AG20443 (cell line): ENCODE measurements at regions not wholly inside any gene's neighbourhood (a gene's known extent, or its start where the extent isn't known, plus 50 kb on each side); places are given as distances from the start of the nearest gene placed in this dataset.
"Not testable (repeated sequence)": the region's sequence is repeated elsewhere in the genome, so short reads cannot be mapped to it uniquely, and the experiment has no call there.

Experiments used
- DNase-seq: peaks from one replicate; pipeline ENCODE4 v3.0.0; 2012; ENCODE audit warnings: low spot score, mixed read lengths

DNA sequence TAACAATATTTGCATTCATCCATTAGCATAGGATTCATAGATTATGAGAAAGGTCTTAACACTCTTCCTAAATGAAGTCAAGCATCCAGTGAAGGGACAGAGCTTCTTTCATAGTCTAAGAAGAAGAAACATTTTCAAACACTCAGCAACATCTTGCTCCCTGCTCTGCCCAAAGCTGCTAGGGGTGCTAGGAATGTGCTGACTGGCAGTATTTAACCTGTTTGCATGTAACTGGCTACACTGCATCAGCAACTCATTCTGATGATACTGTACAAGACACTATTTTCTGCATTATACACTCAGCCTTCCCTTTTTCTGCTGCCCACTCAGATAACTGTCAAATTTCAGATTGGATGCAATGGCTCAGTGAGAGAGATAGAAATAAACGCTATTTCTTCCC lies 495.1 kb upstream of the ARID1B start:
- no peak for DNase-seq

- no peak for DNase-seq
Measured at GRCh38 chr6:156281266-156281665, 495.9 kb upstream of the ARID1B start.

- DNase-seq, result no peak
Measured at GRCh38 chr6:156280065-156280464, 497.1 kb upstream of the ARID1B start.

- no peak for DNase-seq
Measured at GRCh38 chr6:156279261-156279969, 497.8 kb upstream of the ARID1B start.

DNA sequence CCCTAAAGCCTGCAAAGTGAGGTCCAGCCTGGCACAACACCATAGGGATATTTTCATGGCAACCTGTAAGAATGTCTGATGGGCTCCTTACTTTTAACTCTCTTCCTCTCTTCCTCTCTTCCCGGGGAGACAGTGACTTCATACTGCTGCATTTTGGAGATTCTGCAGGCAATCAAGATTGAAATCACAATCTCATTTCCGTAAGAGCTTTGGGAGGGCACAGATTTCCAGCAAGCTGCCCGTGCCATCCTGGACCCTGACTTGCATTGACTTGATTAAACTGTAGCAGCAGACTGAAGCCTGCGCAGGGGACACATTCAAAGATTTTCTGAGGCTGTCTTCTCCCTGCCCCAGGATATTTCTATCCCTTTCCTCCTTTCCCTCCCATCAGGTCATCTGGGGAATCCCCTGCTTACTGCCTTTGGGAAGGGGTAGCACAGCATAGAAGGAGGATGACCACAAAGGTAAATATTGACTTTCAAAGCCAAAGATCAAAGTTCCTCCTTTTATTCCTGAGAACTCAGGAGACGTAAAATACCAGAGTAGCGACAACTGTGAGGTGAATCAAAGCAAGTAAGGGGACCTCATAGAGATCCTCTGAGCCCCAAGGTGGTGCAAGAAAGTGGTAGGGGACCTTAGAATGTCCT lies 504.0 kb upstream of the ARID1B start:
- no peak for DNase-seq

- no peak for DNase-seq
Measured at GRCh38 chr6:156269751-156270369, 507.3 kb upstream of the ARID1B start.

- no peak for DNase-seq
Measured at GRCh38 chr6:156268849-156269248, 508.3 kb upstream of the ARID1B start.

GRCh38 chr6:156262014-156262413 lies 515.2 kb upstream of the ARID1B start:
- DNase-seq, result no peak

GRCh38 chr6:156260815-156261214 lies 516.4 kb upstream of the ARID1B start:
- no peak for DNase-seq

GRCh38 chr6:156258981-156259380 lies 518.2 kb upstream of the ARID1B start:
- no peak for DNase-seq

- DNase-seq, result no peak
Measured at GRCh38 chr6:156256161-156256560, 521.0 kb upstream of the ARID1B start.

DNA sequence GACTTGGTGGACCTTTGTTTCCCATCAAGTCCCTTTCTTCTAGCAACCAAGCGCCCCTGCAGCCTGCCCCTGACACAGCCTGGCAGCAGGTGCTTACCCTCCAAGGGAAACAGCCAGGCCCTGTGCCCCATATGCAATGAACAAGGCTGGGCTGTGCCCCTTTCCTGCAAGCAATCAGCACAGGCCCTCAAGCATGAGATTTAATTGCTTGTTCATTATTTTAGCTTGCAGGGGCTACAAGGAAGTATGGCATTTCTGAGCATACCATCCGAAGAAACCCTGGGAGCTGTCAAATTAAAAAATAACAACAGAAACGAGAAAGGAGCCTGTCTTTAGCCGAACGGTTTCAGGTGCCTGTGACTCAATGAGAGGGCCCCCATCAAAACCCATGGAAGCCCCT lies 522.9 kb upstream of the ARID1B start:
- no peak for DNase-seq

DNA sequence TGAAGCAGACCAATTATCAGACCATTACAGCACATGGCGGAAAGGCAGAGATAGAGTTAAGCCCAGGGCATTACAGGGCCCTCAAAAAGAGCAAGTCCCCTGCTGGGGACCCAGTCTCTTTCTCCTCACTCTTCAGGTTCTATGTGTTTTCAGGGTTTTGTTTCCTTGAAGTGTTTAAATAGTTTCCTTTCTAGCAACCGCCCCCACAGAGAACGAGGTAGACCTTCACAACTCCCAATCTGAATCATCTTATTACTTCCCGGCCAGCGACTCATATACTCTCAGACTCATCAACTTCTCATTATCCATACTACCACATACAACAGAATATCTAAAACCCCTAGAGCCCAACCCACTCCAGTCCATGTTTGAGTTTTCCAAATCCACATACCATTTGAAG lies 526.6 kb upstream of the ARID1B start:
- DNase-seq, result no peak

- DNase-seq, result no peak
Measured at GRCh38 chr6:156242206-156242605, 535.0 kb upstream of the ARID1B start.

DNA sequence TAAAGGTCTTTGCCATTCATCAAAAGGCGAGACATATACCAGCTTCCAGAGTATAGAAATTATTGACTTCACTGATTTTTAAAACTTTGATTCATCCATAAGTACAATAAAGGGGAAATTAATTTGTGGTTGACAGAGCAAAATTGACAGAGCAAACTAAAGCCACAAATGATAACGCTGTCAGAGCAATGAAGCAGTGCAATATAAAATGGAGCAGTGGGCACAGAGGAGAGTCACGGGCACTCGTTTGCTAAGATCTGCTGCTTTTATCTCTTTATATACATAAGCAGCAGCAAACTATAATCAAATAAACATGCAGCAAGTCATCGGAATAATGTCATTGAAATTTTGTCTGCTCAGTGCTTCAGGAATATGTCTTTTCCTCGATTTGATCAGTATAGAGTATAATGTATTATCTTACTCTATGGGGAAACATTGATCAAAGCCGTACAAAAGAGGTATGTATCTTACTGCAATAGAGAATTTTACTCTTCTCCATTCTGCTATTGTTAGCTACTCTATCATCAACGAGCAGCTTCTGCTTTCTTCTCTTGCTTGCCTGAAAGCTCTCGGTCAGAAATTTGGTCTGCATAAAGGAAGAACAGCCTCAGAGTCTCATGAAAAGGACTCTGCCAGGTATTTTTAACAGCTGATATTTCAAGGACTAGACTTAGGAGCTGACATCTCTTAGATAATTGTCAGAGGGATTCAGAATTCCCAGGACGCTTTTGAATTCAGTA lies 546.0 kb upstream of the ARID1B start:
- DNase-seq, result no peak

DNA sequence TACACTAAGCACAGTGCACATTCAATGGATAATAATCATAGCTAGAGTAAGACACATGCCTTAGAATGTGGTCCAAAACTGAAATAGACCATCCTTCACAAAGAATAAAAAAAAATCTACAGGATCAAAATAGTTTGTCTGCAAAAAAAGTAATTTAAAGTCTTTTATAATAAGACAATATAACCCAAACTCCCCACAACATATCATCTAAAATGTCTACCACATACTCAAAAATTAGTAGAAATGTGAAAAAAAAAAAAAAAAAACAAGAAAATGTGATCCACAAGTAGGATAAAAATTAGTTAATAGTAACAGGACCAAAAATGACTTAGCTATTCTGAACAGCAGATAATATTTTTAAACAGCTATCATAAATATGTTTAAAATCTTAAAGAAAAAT lies 557.2 kb upstream of the ARID1B start:
- DNase-seq, result no peak

- DNase-seq, result no peak
Measured at GRCh38 chr6:156205678-156206077, 571.5 kb upstream of the ARID1B start.

DNA sequence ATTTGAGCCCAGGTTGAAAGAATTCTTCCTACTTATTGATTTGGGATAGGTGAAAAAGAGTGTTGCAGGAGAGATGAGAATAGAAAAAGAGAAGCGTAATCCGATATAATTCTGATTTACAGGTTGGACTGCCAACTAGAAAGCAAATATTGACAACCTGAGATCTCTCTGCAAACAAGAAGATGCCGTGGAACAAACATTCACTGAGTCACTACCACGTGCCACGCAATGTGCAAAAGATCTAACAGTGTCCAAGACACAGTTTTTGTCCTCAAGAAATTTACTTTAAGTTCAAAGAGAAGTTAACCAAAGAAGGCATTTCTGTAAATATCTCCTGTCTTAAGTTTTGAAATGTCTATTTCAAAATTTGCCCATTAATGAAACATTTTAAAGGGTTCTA lies 578.0 kb upstream of the ARID1B start:
- DNase-seq, result no peak

DNA sequence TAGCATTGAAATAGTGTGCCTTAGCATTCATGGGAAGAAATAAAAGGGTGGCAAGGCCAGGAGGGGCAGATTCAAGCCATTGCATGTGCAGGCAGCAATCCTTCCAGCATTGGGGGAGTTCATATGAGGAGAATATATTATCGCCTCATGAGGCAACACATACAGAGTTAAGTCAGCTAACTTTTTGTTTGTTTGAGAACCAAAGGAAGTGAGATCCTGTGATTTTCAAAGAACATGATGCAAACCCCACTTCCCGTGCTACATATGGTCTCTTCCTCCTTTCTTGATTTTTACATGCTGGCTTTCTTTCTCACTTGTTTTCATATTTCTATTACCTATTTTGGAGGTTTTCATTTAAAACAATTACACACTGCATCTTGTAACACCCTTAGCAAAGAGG lies 579.7 kb upstream of the ARID1B start:
- no peak for DNase-seq

DNA sequence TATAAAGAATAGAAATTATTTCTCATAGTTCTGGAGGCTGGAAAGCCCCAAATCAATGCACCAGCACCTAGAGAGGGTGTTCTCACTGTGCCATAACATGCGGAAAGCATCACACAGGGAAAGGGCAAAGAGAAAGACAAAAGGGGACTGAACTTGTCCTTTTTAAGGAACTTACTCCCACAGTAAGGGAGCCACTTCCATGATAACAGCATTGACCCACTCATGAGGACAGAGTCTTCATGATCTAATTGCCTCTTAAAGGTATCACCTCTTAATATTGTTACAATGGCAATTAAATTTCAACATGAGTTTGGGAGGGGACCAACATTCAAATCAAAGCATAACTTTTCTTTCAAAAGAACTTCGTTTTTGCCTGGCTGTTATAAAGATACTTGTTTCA lies 582.2 kb upstream of the ARID1B start:
- no peak for DNase-seq

DNA sequence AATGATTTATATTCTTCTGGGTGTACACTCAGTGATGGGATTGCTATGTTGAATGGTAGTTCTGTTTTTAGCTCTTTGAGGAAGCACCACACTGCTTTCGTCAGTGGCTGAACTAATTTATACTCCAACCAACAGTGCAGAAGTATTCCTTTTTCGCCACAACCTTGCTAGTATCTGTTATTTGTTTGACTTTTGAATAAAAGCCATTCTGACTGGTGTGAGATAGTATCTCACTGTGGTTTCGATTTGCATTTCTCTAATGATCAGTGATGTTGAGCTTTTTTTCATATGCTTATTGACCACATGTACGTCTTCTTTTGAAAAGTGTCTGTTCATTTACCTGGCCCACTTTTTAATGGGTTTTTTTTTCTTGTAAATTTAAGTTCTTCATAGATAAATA lies 583.8 kb upstream of the ARID1B start:
- no peak for DNase-seq

- no peak for DNase-seq
Measured at GRCh38 chr6:156191895-156192294, 585.3 kb upstream of the ARID1B start.

- DNase-seq, result not testable (repeated sequence)
Measured at GRCh38 chr6:156191390-156191789, 585.8 kb upstream of the ARID1B start.
